ENCODE measurements at regions not wholly inside any gene's neighbourhood (a gene's known extent, or its start where the extent isn't known, plus 50 kb on each side); places are given as distances from the start of the nearest gene placed in this dataset.

DNA sequence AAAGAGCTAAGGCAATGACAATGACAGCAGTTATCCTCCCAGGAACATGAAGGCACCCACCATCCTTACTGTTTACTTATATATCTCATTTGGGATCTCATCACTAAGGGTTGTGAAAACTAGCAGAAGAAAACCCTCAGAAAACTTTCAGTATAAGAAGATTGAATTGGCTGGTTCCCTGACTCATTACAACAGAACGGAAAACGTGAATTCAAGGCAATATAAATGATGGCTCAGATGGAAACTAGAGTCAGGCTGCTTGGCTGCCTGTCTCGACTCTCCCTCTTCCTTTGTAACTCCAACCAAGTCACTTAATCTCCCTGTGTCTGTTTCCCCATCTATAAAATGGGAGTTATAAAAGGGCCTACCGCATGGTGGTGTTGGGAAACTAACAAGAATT, 387.1 kb upstream of the JARID2 start:
- DNase-seq (ENCODE audit: low read depth): no peak

DNA sequence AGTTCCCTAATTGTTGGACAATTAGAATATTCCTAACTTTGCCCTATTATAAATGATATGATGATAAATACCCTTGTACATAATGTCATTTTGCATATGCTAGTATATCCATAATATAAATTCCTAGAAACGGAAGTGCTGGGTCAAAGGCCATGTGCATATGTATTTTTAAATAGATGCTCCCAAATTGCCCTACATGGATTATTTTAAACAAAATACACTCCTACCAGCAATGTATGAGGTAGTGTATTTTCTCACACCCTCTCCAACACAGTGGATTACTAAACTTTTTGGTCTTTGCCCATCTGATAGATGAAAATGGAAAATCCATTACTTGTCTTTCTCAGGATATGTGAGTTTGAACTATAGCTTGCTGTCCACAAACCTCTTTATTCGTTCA, 385.1 kb upstream of the JARID2 start:
- DNase-seq (ENCODE audit: low read depth): no peak

DNA sequence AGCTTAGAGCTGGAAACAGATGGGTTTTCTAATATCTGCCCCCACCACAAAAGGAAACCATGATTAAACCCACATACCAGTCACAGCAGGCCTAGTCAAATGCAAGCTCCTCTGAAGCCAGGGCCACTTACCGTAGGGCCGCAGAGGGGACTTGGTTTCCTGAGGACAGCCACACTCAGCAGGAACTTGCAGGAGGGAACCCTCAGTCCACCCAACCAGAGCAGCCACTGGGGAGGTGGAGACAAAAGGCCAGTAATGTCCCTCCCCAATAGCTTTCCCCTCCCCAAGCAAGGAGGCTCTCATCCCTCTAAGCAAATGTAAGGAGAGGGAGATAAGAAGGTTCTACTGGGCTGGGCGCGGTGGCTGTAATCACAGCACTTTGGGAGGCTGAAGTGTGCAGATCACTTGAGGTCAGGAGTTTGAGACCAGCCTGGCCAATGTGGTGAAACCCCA, 384.4 kb upstream of the JARID2 start:
- DNase-seq (ENCODE audit: low read depth): no peak

DNA sequence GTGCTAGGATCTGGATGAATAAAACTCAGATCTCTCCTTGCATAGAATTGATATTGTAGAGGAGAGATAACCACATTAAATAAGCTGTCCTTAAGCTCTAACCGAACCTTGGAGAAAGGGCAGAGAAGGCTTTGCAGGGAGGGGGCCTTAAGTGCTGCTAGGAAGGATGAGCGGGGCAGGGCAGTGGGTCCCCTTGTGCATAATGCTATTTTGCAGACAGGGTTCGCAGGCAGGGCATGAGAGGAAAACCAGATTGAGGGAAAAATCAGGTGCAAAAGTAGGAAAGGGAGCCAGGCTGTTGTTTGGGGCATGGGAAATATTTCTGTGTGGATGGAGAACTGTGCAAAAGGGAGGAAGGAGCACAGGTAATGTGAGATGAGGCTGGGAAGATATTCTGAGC, 383.0 kb upstream of the JARID2 start:
- DNase-seq (ENCODE audit: low read depth): no peak

DNA sequence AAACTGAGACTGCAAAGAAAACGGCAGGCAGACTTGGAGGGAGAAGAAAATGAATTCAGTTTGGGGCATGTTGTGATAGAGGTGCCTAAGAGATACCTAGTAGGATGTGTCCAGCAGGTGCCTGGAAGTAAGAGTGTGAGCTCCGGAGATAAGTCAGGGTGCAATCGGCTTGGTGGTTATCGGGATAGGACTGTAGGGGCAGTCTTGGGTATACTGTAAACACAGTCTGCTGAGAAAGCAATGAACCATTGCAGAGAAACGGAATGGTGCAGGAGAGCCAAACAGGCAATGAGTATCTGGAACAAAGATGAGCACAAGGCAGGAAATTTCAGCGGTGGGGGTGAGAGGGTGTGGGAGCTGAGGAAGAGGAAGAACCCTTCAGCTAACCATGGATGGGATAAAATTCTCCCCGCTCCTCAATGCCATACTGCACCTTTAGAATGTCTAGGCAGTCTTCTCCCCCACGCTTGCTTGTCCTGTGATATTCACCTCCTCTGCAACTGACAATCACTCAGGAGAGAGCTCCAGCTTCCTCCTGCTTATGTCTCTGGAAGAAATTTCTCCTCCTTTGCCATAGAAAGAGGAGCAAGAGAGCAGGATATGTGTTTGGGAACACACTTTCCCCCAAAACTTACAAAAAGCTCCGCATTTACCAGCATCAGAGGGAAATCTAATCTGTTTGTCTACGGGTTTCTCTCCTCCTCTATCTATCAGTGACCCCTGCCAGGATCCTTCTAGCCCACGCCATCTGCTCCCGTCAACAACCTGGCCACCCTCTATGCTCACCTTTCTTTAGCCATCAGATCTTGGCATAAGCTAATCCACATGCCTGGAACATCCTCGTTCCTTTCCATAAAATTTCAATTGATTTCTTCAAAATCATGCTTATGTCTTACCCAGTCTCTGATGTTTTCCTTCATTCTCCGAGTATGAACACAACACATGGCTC, 381.7 kb upstream of the JARID2 start:
- DNase-seq (ENCODE audit: low read depth): no peak

DNA sequence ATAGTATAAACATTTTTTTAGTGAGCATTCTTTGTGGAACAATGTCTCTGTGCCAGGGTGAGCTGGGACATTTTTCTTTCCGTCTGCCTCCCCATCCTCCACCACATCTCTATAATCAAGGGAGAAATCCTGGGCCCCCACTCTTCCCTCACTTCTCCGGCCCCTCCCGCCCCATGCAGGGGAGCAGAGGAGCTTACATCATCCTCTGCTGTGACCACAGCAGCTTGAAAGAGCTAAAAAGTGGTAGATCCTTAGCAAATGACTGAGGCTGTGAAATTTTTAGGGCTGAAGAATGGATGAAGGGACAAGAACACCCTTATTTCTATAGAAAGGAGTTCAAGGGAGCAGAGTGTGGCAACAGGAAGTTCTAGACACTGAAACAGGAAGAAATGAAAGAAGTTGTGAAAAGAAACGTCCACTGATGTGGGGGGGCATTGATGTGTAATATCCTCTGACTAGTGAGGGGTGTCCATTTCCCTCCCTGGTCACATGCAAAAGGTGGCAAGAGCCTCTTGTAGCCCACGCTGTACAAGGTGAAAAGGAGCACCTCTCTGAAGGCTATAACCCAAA, 380.3 kb upstream of the JARID2 start:
- no peak for DNase-seq (ENCODE audit: low read depth)

DNA sequence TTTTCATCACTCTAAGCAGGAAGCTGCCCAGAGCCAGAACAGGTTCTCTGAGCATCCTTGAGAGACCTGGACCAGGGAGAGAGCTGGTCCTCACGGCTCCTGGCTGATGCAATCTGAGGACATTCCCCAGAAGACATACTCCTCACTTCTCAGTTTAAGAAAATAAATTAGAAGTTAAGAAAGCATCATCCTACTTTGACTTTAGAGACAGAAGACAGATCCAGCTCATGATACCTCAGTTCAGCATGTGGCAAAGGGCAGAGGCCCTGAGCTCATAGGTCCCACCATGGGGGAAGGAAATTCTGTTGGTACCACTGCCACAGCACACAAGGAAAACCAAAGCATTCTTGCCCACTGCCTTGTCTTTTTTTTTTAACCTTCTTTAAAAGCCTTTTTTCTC, 378.1 kb upstream of the JARID2 start:
- no peak for DNase-seq (ENCODE audit: low read depth)

DNA sequence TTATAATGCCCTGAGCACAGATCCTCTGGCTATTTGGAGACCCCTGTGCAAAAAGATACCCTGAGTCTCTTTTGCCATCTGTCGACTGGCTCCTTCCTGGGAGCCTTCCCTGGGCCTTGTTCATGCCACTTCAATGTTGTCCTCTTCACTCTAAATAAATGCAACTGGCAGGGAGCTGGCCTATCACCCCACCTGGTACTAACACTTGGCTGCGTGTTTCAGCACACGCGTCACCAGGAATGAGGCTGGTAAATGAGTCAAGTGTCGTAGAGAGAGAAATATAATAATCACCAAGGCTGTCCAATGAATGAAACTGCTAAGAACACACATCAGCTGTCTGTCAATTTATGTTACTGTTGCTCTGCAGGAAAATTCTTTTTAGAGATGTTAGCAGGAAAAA, 374.6 kb upstream of the JARID2 start:
- DNase-seq (ENCODE audit: low read depth): no peak

DNA sequence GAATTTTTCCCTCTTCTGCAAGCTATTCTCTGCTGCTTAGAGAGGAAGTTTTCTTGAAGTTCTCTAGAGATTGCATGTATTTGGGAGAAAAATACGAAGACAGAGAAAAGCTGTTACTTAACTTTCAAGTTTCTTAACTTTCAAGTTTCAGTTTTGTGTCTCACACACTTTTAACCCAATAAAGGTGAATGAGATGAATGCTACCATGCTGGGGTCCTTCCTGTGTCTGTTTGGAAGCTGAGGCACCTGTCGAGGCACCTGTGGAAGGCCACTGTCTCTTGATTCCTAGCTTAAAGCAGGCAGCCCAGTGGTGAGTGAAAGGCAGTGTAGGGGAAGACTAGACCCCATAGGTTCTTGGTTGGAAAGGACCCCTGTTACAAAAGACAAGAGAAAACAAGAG, 372.8 kb upstream of the JARID2 start:
- no peak for DNase-seq (ENCODE audit: low read depth)

DNA sequence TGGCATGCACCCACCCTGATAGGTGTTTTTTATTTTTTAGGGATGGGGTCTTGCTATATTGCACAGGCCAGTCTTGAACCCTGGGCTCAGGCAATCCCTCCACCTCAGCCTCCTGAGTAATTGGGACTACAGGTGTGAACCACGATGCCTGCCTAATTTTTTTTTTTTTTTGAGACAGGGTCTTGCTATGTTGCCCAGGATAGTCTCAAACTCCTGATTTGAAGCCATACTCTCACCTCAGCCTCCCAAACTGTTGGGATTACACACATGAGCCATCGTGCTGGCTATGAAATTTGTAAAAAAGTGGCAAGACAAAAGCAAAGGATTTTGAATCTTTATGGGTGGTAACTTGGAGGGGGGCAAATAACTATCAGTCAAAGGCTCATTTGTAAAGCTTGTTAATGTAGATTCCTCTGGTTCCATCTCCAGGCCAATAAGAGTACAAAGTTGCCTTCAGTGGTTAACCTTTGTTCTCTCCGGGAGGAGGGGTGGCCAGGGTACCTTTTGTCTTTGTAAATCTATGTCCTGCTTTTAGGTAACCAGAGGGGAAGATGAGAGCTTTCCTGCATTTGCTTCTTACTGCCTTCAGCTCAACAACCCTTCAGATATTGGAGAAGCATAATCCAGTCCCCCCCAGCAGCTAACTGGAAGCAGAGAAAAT, 372.0 kb upstream of the JARID2 start:
- no peak for DNase-seq (ENCODE audit: low read depth)

DNA sequence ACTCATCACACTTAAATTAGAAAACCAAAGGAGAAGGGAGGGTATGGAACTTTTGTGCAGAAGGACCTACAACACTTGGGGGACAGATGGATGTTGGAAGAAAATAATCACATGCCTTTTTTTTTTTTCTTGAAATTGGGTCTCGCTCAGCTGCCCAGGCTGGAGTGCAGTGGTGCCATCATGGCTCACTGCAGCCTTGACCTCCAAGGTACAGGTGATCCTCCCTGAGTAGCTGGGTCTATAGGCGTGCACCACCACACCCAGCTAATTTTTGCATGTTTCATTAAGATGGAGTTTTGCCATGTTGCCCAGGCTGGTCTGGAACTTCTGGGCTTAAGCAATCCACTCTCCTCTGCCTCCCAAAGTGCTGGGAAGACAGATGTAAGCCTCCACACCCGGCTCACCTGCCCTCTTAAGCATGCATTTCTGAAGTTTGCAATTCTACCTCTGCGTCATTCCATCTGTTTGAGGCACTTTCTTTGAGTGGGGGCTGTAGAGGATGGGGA, 370.8 kb upstream of the JARID2 start:
- no peak for DNase-seq (ENCODE audit: low read depth)

DNA sequence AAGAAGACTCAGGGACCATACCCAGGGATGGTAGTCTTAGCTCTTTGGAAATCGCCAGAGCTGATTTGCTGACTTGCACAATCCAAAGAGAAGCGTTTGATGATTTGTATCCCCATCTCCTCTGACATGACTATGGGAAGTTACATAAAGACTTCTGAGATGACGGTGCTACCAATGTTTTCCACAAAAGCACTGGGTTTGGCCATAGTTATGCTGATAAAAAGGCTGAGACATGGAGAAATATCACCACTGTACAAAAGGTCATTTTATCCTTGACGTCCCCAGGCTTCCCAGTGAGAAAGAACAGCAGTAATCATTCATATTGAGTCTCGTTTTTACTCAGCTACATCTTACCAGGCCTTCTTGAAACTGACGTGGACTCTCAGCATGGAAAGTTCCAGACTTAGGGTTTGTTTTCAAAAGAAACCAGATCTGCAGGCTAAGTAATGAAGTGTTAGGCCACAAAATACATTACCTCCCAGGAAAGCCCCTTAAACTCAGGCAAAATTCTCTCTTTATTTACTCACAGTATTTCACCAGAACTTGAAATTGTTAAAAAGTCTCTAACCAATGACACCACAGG, 370.3 kb upstream of the JARID2 start:
- no peak for DNase-seq (ENCODE audit: low read depth)

DNA sequence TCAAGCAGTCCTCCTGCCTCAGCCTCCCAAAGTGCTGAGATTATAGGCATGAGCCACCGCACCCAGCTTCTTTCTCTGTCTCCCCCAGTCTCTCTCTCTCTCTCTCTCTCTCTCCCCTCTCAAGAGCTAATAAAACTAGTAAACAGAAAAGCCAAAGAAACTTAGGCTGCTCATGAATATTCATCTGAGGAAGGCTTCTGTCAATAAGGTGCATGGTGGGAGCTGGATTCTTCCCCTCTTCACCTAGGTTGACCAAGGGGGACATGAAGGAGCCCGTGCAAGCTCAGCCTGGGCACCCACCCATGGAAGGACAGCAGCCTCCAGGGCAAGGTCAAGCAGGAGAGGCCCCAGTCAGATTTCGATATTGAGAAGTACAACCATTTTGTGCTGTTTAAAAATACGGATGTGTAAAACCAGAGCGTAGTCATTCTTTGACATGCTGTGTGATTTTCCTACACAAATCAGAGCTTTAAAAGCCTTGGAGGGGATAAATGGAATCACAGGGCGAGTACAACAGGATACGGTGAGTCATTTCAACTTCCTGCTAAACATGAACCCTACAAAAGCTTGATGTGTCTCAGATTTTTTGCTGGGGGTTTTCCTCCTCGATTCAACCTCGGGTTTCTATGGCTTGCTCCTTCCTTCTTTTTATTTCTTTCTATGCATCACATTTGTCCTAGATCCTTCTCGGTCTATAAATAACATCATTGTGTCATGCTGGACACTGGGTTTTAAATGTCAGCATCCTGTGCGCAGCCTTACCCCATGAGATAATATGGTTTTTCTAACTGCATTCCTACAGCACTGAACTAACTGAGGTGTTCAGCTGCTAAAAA, 368.9 kb upstream of the JARID2 start:
- DNase-seq (ENCODE audit: low read depth): no peak

DNA sequence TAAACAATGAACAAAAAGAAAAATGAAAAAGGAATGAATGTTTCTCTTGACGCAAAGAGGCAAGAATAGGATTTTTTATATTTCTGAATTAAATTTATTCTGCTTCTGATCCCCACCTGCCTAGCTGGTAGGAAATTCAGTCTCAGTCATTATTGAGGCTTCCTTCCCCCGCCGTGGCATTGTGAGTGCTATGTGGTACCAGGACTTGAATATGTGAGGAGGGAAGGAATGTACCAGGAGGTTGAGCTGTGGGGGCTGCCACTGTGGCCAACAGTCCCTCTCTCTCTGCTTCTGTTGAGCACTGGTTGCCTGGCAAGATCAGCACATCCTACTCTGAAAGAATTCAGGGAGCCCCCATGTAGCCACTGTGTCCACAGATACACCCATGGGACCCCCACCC, 368.1 kb upstream of the JARID2 start:
- no peak for DNase-seq (ENCODE audit: low read depth)

DNA sequence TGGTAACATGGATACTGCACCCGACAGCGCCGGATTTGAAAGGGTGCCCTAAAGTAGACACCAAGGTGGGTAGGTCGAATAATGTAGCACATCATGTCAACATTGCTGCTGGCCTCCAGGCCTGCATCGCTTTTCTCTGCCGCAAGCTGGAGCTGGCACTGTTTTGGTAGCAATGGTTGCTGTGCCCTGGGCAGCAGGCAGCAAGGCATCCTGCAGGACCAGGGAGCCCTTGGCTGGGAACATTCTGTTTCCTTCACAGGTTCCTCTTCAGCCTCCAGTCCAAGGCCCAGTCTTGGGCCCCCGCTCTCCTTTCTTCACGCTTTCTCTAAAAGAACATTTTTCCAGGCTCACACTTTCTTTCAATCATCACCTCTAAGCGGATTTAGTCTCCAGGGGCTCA, 365.8 kb upstream of the JARID2 start:
- DNase-seq (ENCODE audit: low read depth): no peak

DNA sequence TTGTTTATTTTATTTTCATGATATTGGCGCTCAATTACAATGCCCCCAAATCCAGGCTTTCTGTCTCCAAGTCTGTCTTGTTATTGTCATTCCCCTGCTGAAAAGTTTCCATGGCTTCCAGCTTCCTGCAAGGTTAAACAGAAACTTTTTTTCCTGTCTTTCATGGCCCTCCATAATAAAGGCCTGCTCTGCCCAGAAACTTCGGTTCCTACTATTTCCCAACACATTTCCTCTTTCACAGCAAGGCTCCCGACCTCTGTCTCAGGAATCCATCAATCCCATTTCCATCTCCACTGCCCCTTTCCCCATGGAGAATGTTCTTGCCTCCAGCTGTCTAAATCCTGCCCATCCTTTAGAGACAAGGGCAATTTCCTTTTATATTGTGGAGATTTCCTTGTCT, 365.2 kb upstream of the JARID2 start:
- DNase-seq (ENCODE audit: low read depth): no peak

DNA sequence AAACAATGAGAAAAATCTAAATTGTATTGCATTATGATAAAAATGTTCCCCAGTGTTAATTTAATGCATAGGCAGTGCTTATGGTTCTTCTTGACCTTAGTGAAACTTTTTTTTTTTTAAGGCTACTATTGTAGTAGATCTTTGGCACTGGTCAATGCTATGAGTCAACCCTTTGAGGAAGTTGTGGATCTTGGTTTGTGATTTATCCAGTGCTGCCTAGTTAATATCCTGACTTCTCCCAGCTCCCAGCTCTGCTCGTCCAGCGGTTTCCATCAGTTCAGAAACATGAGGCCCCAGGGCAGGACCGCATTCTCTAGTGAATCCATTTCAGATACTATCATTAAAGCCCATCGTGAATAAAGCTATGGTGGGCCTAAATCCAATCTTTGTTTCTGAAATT, 364.5 kb upstream of the JARID2 start:
- DNase-seq (ENCODE audit: low read depth): no peak

DNA sequence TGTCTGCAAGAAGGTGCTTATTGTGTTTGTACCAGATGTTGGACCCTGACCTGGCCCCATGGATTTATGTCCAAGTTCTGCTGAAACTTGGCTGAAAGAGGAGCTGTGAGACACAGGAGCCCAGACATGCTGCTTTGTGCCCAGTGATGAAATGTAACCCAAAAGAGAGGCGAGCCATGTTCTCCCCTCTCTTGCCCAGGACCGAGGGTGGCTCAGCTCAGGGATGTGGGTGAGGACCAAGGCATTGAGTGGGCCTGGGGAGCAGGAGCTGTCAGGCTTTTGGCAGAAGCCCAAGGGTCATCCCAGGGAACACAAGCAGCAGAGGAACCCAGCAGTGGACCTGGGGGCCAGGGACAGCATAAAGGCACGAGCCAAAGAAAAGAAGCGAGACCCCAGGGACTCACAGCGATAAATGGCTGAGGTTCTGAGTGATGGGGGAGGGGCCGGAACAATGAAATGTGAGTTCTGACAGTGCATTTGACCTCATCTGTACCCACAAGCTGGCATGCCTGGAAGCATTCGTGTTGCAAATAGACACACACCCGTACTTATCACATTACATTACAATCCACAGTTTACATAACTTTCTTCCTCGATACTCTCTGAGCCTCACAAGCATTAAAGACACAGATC, 363.4 kb upstream of the JARID2 start:
- DNase-seq (ENCODE audit: low read depth): no peak

DNA sequence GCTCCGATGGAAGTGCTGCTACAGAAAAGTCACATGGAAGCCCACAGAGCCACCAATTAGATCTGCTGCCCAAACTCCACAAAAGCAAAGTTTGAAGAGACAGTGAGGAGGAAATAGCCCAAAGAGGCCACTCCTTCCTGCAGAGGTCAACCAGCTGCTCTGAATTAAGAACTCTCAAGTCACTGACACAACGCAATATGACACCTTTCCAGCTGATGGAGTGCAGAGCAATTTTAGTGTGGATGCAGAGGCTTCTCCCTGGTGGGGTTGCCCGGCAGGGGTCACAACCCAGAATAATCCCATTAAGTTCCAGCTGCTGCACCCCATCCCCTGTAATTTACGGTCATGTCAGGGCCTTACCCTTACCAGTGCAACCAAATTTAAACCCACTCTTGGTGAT, 361.9 kb upstream of the JARID2 start:
- DNase-seq (ENCODE audit: low read depth): no peak

DNA sequence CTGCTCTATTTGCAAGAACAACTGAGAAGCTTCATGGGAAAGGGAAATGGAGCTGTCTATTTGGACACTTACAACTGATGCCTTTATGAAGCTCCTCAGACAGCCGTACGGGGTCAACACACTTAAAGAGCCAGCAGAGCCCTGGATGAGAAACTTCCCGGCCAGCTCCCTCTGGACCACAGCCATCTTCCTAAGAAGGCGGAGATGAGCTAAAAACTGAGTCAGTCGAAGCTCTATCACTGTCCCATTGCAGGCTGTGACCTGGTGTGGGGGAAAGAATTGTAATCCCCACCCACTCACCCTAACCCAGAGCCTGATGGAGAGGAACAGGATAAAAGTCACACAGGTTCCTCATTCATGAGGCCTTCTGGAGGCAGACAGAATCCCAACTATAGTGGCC, 360.4 kb upstream of the JARID2 start:
- no peak for DNase-seq (ENCODE audit: low read depth)

DNA sequence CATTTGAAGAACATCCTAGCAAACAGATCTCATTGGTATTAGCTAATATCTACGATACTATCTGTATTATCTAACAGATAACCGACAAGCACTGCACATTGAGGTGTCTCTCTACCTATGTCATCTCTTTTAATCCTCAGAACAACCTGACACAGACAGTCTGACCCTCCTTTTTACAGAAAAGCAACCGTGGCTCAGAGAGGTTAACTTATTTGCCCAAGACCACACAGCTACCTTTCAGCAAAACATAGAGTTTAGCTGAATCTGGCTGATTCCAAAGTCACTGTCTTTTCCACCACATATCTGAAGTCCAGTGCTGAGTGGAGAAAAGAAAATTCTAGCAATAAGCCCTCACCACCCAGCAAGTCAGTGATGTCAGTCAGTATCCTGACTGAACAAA, 358.7 kb upstream of the JARID2 start:
- no peak for DNase-seq (ENCODE audit: low read depth)
